ENCODE measurements at regions not wholly inside any gene's neighbourhood (a gene's known extent, or its start where the extent isn't known, plus 50 kb on each side); places are given as distances from the start of the nearest gene placed in this dataset.
"Not testable (repeated sequence)": the region's sequence is repeated elsewhere in the genome, so short reads cannot be mapped to it uniquely, and the experiment has no call there.

DNA sequence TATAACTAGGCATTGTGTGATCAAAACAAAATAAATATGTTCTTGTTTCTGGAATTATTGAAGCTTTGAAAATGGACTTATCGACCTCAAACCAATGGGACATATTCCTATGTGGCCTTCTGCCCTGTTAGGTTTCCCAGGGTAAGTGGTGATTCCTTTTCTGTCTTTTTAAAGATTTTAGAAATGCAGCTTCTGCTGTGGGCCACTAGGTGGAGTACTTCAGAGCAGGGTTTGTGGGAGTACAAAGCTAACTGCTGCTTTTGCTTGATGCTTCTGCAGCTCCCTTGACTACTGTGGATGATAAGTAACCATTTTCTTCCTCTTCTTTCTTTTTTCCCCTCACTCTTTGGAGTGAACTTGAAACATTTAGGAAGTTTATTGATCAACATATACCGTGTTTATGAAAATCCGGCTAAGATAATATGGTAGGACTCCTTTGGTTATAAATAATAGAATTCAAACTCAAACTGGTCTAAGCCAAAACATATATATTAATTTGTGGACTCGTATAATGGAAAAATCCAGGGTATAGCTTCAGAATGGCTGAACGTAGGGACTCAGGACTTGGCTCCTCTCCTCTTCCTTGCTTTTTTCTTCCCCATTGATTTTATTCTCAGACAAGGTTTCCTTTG lies 1737.7 kb upstream of the DEFB115 start:
- not testable (repeated sequence) for H3K36me3 ChIP-seq; H3K27ac ChIP-seq; H3K4me1 ChIP-seq; DNase-seq (ENCODE audit: low spot score); H3K9me3 ChIP-seq; H3K27me3 ChIP-seq; H3K4me3 ChIP-seq
- TF ChIP-seq, protein P1, sequence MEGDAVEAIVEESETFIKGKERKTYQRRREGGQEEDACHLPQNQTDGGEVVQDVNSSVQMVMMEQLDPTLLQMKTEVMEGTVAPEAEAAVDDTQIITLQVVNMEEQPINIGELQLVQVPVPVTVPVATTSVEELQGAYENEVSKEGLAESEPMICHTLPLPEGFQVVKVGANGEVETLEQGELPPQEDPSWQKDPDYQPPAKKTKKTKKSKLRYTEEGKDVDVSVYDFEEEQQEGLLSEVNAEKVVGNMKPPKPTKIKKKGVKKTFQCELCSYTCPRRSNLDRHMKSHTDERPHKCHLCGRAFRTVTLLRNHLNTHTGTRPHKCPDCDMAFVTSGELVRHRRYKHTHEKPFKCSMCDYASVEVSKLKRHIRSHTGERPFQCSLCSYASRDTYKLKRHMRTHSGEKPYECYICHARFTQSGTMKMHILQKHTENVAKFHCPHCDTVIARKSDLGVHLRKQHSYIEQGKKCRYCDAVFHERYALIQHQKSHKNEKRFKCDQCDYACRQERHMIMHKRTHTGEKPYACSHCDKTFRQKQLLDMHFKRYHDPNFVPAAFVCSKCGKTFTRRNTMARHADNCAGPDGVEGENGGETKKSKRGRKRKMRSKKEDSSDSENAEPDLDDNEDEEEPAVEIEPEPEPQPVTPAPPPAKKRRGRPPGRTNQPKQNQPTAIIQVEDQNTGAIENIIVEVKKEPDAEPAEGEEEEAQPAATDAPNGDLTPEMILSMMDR (IDR thresholded peaks at IDR 0.05): peak in 1 of 2 donors; percentile 54

DNA sequence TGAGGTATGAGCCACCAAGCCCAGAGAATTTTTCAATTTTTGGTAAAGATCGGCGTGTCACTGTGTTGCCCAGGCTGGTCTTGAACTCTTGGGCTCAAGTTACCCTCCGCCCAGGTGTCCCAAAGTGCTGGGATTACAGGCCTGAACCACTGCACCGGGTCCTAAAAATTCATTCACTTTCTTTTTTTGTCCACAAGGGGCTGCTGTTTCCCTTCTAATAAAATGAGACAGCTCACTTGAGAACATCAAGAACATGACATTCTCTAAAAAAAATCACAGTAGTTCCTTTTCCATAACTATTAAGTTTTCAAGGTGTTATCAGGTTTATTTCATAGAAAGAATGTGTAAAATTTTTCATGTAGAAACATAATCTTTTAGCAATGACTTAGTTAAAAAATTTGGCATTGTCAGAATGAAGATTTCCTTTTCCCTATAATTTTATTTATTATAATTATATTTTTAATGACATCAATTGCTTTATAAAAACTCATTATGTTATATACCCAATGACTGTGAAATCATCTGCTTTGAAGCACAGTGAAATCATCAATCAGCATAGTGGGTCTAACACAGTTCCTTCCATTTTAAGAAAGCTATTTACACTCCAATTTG lies 1723.8 kb upstream of the DEFB115 start:
- H3K9me3 ChIP-seq; H3K4me3 ChIP-seq; H3K36me3 ChIP-seq; DNase-seq (ENCODE audit: low spot score); H3K27me3 ChIP-seq; H3K4me1 ChIP-seq; H3K27ac ChIP-seq: not testable (repeated sequence)
- TF ChIP-seq, protein P1 (IDR thresholded peaks at IDR 0.05): peak in 1 of 2 donors; percentile 38

DNA sequence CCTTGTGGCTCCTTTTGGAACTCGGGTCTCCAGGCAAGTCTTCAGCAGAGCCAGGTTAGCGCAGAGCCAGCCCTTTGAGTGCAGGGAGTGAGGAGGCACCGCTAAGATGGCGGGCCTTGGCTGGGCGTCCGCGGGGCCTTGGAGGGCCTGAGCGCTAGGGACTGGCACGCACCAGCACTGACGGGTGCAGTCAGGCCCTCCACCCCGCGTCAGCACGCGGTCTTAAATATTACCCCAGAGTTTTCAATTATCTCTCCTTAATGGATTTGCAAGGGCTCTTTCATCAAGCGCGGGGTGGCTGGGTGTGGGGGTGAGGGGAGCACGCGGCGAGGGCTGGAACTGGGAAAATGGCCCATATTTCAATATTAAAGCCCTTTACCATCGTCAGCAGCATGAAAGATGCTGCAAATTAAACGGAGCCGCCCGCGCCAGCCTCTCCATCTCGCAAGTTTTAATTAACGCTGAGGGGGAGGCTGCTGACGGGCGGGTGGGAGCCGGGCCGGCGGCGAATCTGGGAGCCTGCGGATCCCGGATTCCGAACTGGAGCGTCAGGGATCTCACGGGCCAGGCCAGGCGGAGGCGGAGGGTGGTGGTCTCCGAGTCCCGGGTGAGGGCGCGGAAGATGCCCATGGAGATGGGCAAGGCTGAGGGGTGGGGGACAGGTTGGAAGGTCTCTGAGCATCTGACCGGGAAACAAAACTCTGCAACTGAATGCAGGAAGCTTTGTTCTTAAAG lies 1690.4 kb upstream of the DEFB115 start:
- H3K27me3 ChIP-seq; H3K4me3 ChIP-seq; H3K27ac ChIP-seq; H3K9me3 ChIP-seq; H3K36me3 ChIP-seq; H3K4me1 ChIP-seq; DNase-seq (ENCODE audit: low spot score): not testable (repeated sequence)

DNA sequence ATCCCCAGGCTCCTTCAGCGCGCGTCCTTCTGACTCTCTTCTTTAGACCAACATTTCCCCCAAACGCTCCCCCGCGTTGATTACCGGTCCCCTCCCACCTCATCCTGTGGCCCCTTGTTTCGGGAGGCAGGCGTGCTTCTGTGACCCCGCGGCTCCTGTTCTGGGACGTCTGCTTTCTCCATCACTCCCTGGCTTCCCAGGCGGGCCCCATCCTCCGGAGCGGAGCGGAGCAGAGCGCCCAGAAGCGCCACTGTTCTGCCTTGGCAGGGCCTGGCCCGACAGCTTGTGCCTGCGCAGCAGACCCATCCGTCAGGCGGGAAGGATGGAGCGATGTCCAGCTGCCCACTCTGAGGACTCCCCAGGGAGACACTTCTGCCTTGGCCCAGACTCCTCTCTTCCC lies 1689.8 kb upstream of the DEFB115 start:
- H3K27ac ChIP-seq; H3K36me3 ChIP-seq; DNase-seq (ENCODE audit: low spot score); H3K4me3 ChIP-seq; H3K9me3 ChIP-seq; H3K27me3 ChIP-seq; H3K4me1 ChIP-seq: not testable (repeated sequence)

- H3K27ac ChIP-seq; DNase-seq (ENCODE audit: low spot score); H3K36me3 ChIP-seq; H3K9me3 ChIP-seq; H3K4me3 ChIP-seq; H3K27me3 ChIP-seq; H3K4me1 ChIP-seq: not testable (repeated sequence)
Measured at GRCh38 chr20:29570126-29570525, 1687.3 kb upstream of the DEFB115 start.

DNA sequence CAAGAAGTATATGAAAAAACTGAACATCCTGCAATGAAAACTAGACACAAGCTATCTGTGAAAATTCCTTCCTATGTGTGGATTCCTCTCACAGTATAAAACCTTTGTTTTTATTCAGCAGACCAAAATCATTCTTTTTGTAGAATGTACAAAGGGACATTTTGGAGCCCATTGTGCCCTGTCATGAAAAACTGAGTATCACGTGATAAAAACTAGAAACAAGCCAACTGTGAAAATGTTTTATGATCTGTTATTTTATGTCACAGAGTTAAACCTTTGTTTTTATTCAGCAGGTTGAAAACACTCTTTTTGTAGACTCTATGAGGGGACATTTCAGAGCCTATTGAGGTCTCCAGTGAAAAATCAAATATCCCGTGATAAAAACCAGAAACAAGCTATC lies 1667.9 kb upstream of the DEFB115 start:
- H3K4me3 ChIP-seq; H3K27ac ChIP-seq; H3K27me3 ChIP-seq; H3K4me1 ChIP-seq; H3K36me3 ChIP-seq; H3K9me3 ChIP-seq; DNase-seq (ENCODE audit: low spot score): not testable (repeated sequence)

DNA sequence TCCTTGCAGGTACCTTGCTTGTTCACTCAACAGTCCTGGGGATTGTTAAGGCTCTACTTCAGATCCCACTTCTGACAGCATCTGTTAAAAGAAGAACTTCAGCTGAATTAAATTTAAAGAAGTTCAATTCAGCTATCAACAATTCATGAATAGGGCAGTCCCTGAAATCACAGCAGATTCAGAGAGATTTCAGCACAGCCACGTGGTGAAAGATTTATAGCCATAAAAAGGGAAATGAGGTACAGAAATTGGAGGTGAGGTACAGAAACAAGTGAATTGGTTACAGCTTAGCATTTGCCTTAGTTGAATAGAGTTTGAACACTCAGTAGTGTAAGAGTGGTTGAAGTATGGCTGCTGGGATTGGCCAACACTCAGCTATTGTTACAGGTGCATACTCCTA lies 1653.3 kb upstream of the DEFB115 start:
- H3K27me3 ChIP-seq; H3K27ac ChIP-seq; H3K4me3 ChIP-seq; H3K4me1 ChIP-seq; H3K9me3 ChIP-seq; DNase-seq (ENCODE audit: low spot score); H3K36me3 ChIP-seq: not testable (repeated sequence)

DNA sequence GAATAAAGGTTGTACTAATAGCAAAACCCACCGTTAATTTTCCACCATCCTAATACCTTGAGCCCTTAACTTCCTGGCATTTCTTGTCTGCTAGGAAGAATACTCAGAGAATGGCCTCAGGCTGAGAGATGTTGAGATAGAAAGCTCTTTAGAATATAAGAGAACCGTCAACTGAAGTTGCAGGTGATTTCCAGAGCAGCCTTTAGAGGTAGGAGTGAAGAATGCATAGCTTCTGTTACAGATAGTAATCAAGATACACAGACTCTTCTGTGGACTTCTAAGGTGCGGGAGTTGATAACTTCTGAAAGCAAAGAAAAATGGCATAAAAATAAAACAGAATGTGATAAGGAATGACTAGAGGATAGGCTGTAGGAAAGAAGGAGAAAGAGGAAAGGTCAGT lies 1651.3 kb upstream of the DEFB115 start:
- not testable (repeated sequence) for H3K4me3 ChIP-seq; H3K27me3 ChIP-seq; H3K36me3 ChIP-seq; H3K9me3 ChIP-seq; H3K27ac ChIP-seq; DNase-seq (ENCODE audit: low spot score); H3K4me1 ChIP-seq

GRCh38 chr20:29629395-29629794 lies 1628.1 kb upstream of the DEFB115 start:
- H3K9me3 ChIP-seq; H3K27ac ChIP-seq; H3K36me3 ChIP-seq; H3K4me3 ChIP-seq; H3K27me3 ChIP-seq; DNase-seq (ENCODE audit: low spot score); H3K4me1 ChIP-seq: not testable (repeated sequence)
